Left renal pelvis (tissue), 4 donors: ENCODE measurements at regions not wholly inside any gene's neighbourhood (a gene's known extent, or its start where the extent isn't known, plus 50 kb on each side); places are given as distances from the start of the nearest gene placed in this dataset.
A peak's percentile ranks its signal among the peaks of the same experiment; 100 is the strongest.
"Not testable (repeated sequence)": the region's sequence is repeated elsewhere in the genome, so short reads cannot be mapped to it uniquely, and the experiment has no call there.

Source experiments
- DNase-seq, 4 donors: peaks; one replicate each; pipeline ENCODE4 v3.0.0-alpha.2; 2013; ENCODE audit warnings: low read depth in 4 of 4, low spot score in 3 of 4

GRCh38 chr1:67908250-67908936 is 75.1 kb upstream of the GNG12 start:
- DNase-seq = no peak

GRCh38 chr1:67907467-67907866 is 74.2 kb upstream of the GNG12 start:
- not testable (repeated sequence) for DNase-seq

- not testable (repeated sequence) for DNase-seq
Measured at GRCh38 chr1:67906015-67906414, 72.7 kb upstream of the GNG12 start.

GRCh38 chr1:67902546-67903223 is 69.4 kb upstream of the GNG12 start:
- not testable (repeated sequence) for DNase-seq

- no peak for DNase-seq
Measured at GRCh38 chr1:67898033-67898726, 64.9 kb upstream of the GNG12 start.

- DNase-seq = peak in 1 of 4 donors; percentile 14
Measured at GRCh38 chr1:67897270-67897949, 64.1 kb upstream of the GNG12 start.

- DNase-seq = no peak
Measured at GRCh38 chr1:67896826-67897225, 63.6 kb upstream of the GNG12 start.

- no peak for DNase-seq
Measured at GRCh38 chr1:67894981-67895735, 61.9 kb upstream of the GNG12 start.

- no peak for DNase-seq
Measured at GRCh38 chr1:67893126-67893495, 59.8 kb upstream of the GNG12 start.

GRCh38 chr1:67892476-67893125 is 59.3 kb upstream of the GNG12 start:
- no peak for DNase-seq

- DNase-seq = peak in 1 of 4 donors; percentile 30
Measured at GRCh38 chr1:67890857-67891256, 57.6 kb upstream of the GNG12 start.

- no peak for DNase-seq
Measured at GRCh38 chr1:67889953-67890567, 56.8 kb upstream of the GNG12 start.

GRCh38 chr1:67889466-67889865 is 56.2 kb upstream of the GNG12 start:
- DNase-seq = no peak

GRCh38 chr1:67888216-67889106 is 55.2 kb upstream of the GNG12 start:
- DNase-seq = no peak

- no peak for DNase-seq
Measured at GRCh38 chr1:67887146-67887545, 53.9 kb upstream of the GNG12 start.

GRCh38 chr1:67886076-67886475 is 52.8 kb upstream of the GNG12 start:
- no peak for DNase-seq

GRCh38 chr1:67883069-67883468 is 49.8 kb upstream of the GNG12 start:
- no peak for DNase-seq
